Common myeloid progenitor, CD34-positive (primary cell): ENCODE measurements at regions not wholly inside any gene's neighbourhood (a gene's known extent, or its start where the extent isn't known, plus 50 kb on each side); places are given as distances from the start of the nearest gene placed in this dataset.
A peak's percentile ranks its signal among the peaks of the same experiment; 100 is the strongest.

Source experiments
- CTCF ChIA-PET: fragments of 350-600 bp; sonication (Branson Sonifier 250); formaldehyde crosslinking; loops from one replicate; lab custom pipeline; 2021; ENCODE audit warnings: antibody characterized with exemption; lab: Charles Lee
- POLR2A ChIA-PET: fragments of 350-600 bp; sonication (Branson Sonifier 250); formaldehyde crosslinking; loops from one replicate; lab custom pipeline; 2021; ENCODE audit warnings: antibody characterized with exemption; lab: Charles Lee
- DNase-seq, 3 donors: peaks; one replicate each; pipeline versions ENCODE4 v3.0.0 to v3.0.0-alpha.2; 2013
- H3K27ac ChIP-seq, 2 experiments: 1 replicate in 1 of 2; 2 replicates in 1 of 2; pipeline ENCODE4 v1.7.0; 2013; ENCODE audit warnings: inconsistent platforms in 2 of 2, low read length in 2 of 2, mild to moderate bottlenecking in 2 of 2, low read depth in 1 of 2, moderate library complexity in 1 of 2; ENCODE audit not compliant: severe bottlenecking in 2 of 2, insufficient read depth in 1 of 2, poor library complexity in 1 of 2
- H3K27me3 ChIP-seq, 5 experiments: replicated peaks in 2 of 5; 1 replicate in 3 of 5; 2 replicates in 2 of 5; pipeline versions ENCODE4 v1.6.1 to v1.7.0; 2013; ENCODE audit warnings: low read length in 4 of 5, mild to moderate bottlenecking in 2 of 5, moderate library complexity in 2 of 5, inconsistent platforms in 1 of 5; ENCODE audit not compliant: insufficient read depth in 5 of 5, control insufficient read depth in 4 of 5
- H3K36me3 ChIP-seq, 4 experiments: 1 replicate in 2 of 4; 2 replicates in 2 of 4; pipeline versions ENCODE4 v1.6.1 to v1.7.0; 2013; ENCODE audit warnings: low read length in 3 of 4, control low read depth in 1 of 4, mild to moderate bottlenecking in 1 of 4; ENCODE audit not compliant: control insufficient read depth in 4 of 4, insufficient read depth in 4 of 4
- H3K4me1 ChIP-seq, 4 experiments: 1 replicate in 3 of 4; 2 replicates in 1 of 4; pipeline versions ENCODE4 v1.6.1 to v1.7.1; 2013; ENCODE audit warnings: low read length in 3 of 4, mild to moderate bottlenecking in 3 of 4, control low read depth in 1 of 4, inconsistent platforms in 1 of 4, moderate library complexity in 1 of 4; ENCODE audit not compliant: control insufficient read depth in 4 of 4, insufficient read depth in 4 of 4; ENCODE audit errors: control extremely low read depth in 1 of 4
- H3K4me3 ChIP-seq, 7 experiments: 1 replicate in 4 of 7; 2 replicates in 3 of 7; pipeline versions ENCODE4 v1.5.1 to v1.7.0; 2013; ENCODE audit warnings: mild to moderate bottlenecking in 7 of 7, low read length in 6 of 7, moderate library complexity in 6 of 7, inconsistent platforms in 2 of 7, low read depth in 2 of 7, control low read depth in 1 of 7; ENCODE audit not compliant: insufficient read depth in 4 of 7, control insufficient read depth in 1 of 7; ENCODE audit errors: extremely low read depth in 1 of 7
- H3K9me3 ChIP-seq, 5 experiments: 1 replicate in 4 of 5; 2 replicates in 1 of 5; pipeline versions ENCODE4 v1.6.1 to v1.7.1; 2013; ENCODE audit warnings: low read length in 4 of 5, mild to moderate bottlenecking in 2 of 5, inconsistent platforms in 1 of 5, low read depth in 1 of 5, moderate library complexity in 1 of 5; ENCODE audit not compliant: control insufficient read depth in 4 of 5, insufficient read depth in 2 of 5; ENCODE audit errors: control extremely low read depth in 1 of 5
- WGBS: methylation state at CpG from one replicate; pipeline ENCODE4 v1.1.5; 2013; ENCODE audit not compliant: insufficient coverage; 5-methylcytosine and 5-hydroxymethylcytosine counted together

DNA sequence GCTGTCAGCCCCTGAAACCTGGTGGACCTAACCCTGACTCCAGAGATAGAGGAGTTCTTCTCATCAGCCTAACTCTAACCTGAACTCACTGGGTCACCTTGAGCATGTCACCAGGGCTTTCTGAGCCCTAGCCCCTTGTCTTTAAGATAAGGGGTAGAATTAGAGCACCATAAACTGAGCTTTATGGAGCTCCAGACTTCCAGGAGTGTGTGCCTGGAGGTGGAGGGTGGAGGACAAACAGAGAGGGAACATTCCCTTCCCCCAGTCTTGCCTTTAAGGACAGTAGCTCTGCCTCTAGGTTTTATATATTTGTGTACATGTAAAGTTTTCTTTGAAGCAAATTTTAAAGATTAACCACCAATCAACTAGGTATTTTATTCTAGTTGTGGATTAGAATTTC is 83.9 kb upstream of the PACRGL start:
- Histone ChIP-seq H3K27me3 (no peaks in the 10 kb centered on the region), H3K27ac (no peak overlapping the region), H3K4me3 (no peak overlapping the region), H3K4me1 (peaks cover under 1 to 8% (median 6%) of the 10 kb centered on the region in 4 experiments), H3K36me3 (no peaks in the 10 kb centered on the region), H3K9me3 (no peaks in the 10 kb centered on the region)
- ChIA-PET POLR2A (no interaction called here), CTCF (no interaction called here)
- DNase-seq: no peak

DNA sequence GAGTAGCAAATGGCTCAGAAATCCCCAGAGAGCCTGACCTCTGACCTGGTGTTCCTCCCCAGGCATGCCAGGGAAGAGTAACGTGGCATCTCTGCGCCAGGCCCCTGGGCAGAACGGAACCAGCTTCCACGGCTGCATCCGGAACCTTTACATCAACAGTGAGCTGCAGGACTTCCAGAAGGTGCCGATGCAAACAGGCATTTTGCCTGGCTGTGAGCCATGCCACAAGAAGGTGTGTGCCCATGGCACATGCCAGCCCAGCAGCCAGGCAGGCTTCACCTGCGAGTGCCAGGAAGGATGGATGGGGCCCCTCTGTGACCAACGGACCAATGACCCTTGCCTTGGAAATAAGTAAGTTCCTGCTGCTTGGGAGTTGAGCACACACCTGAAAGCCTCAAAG is 83.4 kb upstream of the PACRGL start:
- no peak for DNase-seq
- 77% methylated on average over 8 of the region's 8 CpGs for WGBS
- POLR2A ChIA-PET: no interaction called here
- Histone ChIP-seq H3K27me3 (no peaks in the 10 kb centered on the region), H3K27ac (no peak overlapping the region), H3K4me3 (no peak overlapping the region), H3K4me1 (peaks cover 4 to 10% (median 8%) of the 10 kb centered on the region in 4 experiments), H3K9me3 (no peaks in the 10 kb centered on the region), H3K36me3 (no peaks in the 10 kb centered on the region)
- CTCF ChIA-PET: no interaction called here

DNA sequence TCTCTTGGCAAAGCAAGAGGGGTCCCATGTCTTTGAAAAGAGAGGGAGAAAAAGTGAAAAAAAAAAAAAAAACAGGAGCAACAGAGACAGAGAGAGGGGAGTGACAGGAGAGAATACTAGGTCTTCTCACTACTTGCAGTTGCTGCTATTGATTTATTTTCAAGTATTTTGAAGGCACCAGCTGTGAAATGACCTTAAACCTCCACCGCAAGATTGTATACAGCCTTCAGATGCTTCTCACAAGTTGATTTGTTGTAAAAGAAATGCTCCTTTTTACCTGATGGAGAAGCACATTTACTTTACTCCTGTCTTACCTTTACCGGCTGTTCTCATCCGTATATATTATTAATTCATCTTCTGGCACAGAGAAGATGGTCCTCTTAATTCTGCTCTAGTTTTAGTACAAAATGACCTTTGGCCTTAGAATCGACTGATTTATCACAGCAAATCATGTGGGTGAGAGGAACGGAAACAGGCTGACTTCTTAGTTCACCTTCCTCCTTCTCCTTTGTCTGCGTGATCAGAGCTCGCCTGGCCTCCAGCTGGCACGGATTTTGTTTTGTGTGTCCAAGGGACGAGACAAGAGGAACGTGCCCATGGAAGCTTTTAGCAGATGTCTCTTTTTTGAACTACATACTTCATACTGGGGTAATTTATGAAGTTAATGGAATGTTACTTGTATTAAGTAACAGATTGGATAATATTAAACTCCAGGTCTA is 82.4 kb upstream of the PACRGL start:
- no peaks in the 10 kb centered on the region for H3K9me3 ChIP-seq
- POLR2A ChIA-PET: no interaction called here
- no peak overlapping the region for H3K27ac ChIP-seq
- peak in 2 of 3 donors; percentile 19 to 36 for DNase-seq
- H3K27me3 ChIP-seq: no peaks in the 10 kb centered on the region
- no peaks in the 10 kb centered on the region for H3K36me3 ChIP-seq
- peaks cover 4 to 10% (median 8%) of the 10 kb centered on the region in 4 experiments for H3K4me1 ChIP-seq
- no peak overlapping the region for H3K4me3 ChIP-seq
- CTCF ChIA-PET: no interaction called here
- 50% methylated on average over 2 of the region's 10 CpGs for WGBS

DNA sequence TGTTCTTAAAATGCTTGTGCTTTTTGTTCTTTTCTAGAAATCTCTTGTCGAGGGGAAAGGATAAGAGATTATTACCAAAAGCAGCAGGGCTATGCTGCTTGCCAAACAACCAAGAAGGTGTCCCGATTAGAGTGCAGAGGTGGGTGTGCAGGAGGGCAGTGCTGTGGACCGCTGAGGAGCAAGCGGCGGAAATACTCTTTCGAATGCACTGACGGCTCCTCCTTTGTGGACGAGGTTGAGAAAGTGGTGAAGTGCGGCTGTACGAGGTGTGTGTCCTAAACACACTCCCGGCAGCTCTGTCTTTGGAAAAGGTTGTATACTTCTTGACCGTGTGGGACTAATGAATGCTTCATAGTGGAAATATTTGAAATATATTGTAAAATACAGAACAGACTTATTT is 81.5 kb upstream of the PACRGL start:
- ChIA-PET POLR2A (no interaction called here), CTCF (interaction anchor here (0.7 kb wide), 1 partner anchor 66 kb away, joined by 3 read pairs; no protein-coding TSS in a partner anchor)
- Histone ChIP-seq H3K4me1 (peaks cover 4 to 11% (median 8%) of the 10 kb centered on the region in 4 experiments), H3K27ac (no peak overlapping the region), H3K27me3 (no peaks in the 10 kb centered on the region), H3K4me3 (no peak overlapping the region), H3K36me3 (no peaks in the 10 kb centered on the region), H3K9me3 (no peaks in the 10 kb centered on the region)
- DNase-seq: no peak
- 95% methylated on average over 7 of the region's 12 CpGs for WGBS

DNA sequence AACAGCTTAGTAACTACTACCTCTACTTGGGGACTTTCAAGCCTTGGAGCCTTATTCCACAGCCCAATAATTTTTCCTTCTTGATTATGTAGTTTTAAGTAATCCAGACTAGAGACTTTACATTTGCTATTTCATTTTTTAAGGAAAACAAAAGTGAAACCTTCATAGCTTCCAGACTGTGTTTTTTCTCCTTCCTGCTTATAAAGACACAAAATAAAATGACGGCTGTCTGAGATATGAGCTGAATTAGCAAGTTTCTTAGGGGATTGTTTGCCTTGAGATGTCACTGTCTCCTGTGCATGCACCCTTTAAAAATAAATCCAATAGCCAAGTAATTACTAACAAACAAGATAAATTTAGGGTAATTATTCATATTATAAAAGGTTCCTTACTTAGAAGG is 78.8 kb upstream of the PACRGL start:
- ChIA-PET POLR2A (no interaction called here), CTCF (interaction anchor here (0.9 kb wide), 1 partner anchor 15 kb away, joined by 3 read pairs; no protein-coding TSS in a partner anchor)
- no peaks in the 10 kb centered on the region for H3K27me3 ChIP-seq
- peak overlapping the region in 4 of 7 experiments; percentile 8 to 51 (median 30) for H3K4me3 ChIP-seq
- no peaks in the 10 kb centered on the region for H3K9me3 ChIP-seq
- peak in 2 of 3 donors; percentile 42 to 48 for DNase-seq
- WGBS: no CpG with 5 or more reads among the region's 1 CpG
- peaks cover 4 to 28% (median 20%) of the 10 kb centered on the region in 4 experiments for H3K4me1 ChIP-seq
- H3K36me3 ChIP-seq: no peaks in the 10 kb centered on the region
- no peak overlapping the region for H3K27ac ChIP-seq

DNA sequence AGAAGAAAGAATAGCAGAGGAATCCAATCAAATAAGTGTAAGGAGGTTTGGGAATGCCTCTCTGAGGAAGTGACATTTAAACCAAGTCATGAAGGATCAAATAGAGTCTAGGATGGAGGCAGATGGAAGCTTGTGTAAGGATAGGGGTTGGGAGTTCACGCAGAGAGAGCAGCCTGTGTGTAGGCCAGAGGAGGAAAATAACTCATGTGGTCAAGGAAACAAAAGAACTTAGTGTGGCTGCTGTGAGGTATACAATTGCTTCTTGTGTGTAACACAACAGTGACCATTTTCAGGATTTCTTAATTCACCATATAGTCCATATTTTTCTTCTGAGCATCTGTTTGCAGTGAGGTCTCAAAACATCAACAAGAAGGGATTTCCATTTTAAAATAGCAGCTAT is 77.6 kb upstream of the PACRGL start:
- WGBS: 92% methylated on average over 1 of the region's 1 CpG
- H3K27ac ChIP-seq: no peak overlapping the region
- H3K27me3 ChIP-seq: no peaks in the 10 kb centered on the region
- H3K9me3 ChIP-seq: no peaks in the 10 kb centered on the region
- DNase-seq: no peak
- ChIA-PET CTCF (no interaction called here), POLR2A (no interaction called here)
- peaks cover 4 to 28% (median 20%) of the 10 kb centered on the region in 4 experiments for H3K4me1 ChIP-seq
- H3K4me3 ChIP-seq: no peak overlapping the region
- H3K36me3 ChIP-seq: no peaks in the 10 kb centered on the region

DNA sequence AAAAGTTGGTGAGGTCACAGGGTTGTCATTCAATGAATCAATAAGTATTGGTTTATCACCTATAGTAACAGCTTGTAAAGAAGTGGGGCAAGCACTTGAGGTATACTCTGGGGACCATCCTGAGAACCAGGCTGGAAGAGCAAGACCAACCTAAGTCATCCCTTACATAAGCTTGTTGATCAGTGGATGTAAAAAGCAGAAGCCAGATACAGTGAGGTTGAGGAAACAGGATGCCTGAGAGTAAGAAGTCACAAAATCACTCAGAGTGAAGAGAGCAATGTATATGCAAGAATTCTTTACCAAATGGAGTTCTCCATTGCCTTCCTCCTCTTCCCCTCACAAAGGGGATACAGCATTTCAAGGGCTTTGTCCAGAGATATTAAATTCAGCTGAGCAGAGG is 76.3 kb upstream of the PACRGL start:
- CTCF ChIA-PET: no interaction called here

More for the DNA sequence above, 76.3 kb upstream of the PACRGL start:
- Histone ChIP-seq H3K36me3 (no peaks in the 10 kb centered on the region), H3K4me1 (peaks cover 4 to 24% (median 15%) of the 10 kb centered on the region in 4 experiments), H3K27ac (no peak overlapping the region), H3K27me3 (no peaks in the 10 kb centered on the region), H3K4me3 (no peak overlapping the region), H3K9me3 (peaks cover 0 to 2% (median 0%) of the 10 kb centered on the region in 5 experiments)
- peak in 2 of 3 donors; percentile 64 to 77 for DNase-seq
- POLR2A ChIA-PET: no interaction called here
